GM21515 (cell line): ENCODE measurements at regions not wholly inside any gene's neighbourhood (a gene's known extent, or its start where the extent isn't known, plus 50 kb on each side); places are given as distances from the start of the nearest gene placed in this dataset.
"Not testable (repeated sequence)": the region's sequence is repeated elsewhere in the genome, so short reads cannot be mapped to it uniquely, and the experiment has no call there.

ENCODE experiments used
- ATAC-seq: cut with Tn5 transposase; IDR thresholded peaks from one replicate; pipeline ENCODE4 v1.9.1; 2021; ENCODE audit not compliant: unreplicated experiment

DNA sequence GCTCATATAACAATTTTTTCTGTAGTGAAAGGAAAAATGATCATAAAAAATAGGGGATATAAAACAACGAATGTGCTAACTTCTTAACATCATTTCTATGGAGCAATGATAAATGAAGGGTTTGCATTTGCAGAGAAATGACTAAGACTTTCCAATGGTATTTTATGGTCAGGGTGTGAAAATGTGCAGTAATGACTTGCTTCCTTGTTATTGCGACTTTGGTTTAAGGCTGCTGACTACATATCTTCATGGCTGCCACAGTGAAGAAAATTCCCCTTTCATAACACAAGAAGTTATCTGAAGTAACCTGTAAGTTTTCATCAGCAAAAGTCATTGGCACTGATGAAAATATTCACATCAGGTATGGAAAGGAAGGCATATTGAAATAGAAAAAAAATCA, 166.1 kb upstream of the NRG3 start:
- ATAC-seq: no peak

DNA sequence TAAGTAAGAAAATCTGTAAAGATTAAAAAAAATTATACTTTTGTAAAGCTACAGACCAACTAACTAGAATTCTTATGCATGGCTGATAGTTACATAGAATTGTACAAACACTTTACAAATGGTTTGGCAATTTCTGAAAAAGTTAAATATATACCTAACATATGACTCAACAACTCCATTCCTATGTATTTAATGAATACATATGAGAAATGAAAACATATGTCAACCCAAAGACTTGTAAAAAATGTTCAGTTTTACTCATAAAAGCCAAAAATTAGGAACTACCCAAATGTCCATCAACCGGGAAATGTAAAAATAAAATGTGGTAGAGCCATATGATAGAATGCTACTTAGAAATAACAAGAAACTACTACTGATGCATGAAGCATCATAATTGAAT, 152.6 kb upstream of the NRG3 start:
- no peak for ATAC-seq

DNA sequence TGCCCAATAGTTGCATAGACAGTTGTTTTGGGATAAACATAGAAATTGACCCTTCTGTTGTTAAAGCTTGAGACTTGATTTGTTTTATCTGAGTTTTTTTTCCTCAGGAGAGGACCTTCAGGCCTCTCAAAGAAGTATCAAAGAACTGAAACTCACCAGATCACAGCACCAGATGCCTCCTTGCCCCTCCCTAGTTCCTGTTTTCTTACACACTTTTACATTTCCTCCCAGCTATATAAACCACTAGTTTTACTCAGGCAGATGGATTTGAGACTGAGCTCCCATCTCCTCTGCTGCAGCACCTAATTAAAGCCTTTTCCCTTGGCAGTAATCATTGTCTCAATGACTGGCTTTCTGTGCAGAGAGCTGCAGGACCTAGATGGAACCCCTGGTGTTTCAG, 150.6 kb upstream of the NRG3 start:
- no peak for ATAC-seq

DNA sequence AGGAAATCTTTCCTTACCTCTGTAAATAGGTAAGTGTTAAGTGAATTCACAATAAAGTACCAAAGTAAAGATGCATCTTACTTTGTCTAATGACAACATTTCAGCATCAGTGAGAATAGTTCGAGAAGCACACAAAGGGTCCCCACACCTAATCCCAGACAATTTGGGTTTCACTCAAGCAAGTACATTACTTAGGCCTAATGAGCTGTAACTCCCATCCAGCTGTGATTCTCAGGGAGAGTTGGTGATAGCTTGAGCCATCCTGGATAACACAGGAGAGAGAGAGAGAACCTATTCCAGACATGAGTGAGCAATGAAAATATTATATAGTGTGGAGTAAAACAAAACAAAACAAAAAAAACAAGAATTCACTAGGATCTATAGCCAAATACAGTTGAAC, 149.1 kb upstream of the NRG3 start:
- ATAC-seq: no peak

DNA sequence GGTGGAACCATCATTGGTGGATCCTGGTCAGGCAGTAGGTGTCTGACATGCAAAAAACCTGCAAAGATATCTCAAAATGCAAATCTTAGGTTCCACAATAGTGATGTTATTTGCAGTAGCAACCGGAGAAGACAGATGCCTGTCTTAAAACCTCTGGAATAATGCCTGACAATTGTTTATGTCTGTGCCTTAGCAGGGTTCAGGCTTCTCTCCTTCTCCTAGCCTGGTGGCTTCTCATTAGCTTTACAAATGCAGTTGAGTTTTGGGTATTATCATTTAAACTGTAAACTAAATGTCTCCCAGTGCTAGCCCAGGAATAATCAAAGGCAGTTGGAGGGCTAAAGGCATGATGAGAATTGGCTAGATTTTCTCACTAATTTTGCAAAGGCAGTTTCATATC, 146.3 kb upstream of the NRG3 start:
- no peak for ATAC-seq

DNA sequence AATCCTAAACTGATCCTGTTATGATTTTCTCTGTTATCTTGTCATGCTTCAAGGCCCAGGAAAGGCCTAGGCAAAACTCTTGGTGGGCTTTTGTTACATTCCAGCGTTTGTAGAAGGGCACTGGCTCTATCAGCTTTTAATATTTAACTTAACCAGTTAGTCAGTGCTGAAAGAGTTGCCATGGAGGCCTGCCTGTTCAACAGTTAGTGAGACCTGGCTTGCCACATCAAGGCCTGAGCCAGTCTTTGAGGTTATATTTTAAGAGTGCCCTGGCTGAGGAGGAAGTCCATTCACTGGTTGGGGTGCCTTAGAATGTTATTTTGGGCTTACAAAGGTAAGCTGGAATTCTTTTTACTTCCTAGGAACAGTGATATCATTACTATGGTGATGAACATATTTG, 144.1 kb upstream of the NRG3 start:
- ATAC-seq: no peak

DNA sequence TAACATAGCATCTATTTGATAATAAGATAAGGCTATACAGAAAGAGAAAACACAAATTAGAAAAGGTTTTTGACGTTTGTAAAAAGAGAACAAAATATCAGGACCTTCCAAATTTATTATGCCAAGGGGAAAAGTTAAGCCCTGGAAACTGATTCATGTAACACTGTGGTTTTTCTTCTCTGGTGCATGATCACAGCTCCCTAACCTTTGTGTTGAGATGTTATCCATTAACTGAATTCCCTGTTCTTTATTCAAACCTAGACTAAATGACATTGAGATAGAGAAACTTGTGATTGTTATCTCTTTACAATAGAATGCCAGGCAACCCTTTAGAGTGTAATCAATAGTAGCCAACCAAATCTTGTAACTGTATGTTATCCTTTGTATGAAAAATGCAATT, 141.5 kb upstream of the NRG3 start:
- ATAC-seq: no peak

DNA sequence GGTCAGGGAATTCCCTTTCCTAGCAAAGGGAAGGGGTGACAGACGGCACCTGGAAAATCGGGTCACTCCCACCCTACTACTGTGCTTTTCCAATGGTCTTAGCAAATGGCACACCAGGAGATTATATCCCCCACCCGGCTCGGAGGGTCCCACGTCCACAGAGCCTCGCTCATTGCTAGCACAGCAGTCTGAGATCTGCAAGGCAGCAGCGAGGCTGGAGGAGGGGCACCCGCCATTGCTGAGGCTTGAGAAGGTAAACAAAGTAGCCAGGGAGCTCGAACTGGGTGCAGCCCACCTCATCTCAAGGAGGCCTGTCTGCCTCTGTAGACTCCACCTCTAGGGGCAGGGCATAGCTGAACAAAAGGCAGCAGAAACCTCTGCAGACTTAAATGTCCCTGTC, 139.8 kb upstream of the NRG3 start:
- ATAC-seq: not testable (repeated sequence)

DNA sequence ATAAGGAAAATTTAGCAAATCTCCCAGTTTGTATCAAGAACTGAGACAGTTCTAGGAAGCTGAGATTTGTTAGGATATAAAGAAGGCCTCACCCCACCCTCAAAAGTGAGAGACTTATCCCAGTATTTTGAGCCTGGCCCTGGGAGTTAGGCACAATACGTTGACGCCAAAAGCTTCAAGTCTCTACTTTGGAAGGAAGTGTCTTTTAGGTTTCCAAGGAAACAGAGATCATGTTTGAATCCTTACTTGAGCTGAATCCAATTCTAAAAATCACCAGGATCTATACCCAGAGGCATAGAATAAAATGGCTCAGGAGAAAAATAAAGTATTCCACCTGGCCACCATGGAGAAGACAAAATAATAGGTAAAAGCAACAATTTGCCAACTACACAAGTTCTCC, 115.9 kb upstream of the NRG3 start:
- ATAC-seq: no peak

DNA sequence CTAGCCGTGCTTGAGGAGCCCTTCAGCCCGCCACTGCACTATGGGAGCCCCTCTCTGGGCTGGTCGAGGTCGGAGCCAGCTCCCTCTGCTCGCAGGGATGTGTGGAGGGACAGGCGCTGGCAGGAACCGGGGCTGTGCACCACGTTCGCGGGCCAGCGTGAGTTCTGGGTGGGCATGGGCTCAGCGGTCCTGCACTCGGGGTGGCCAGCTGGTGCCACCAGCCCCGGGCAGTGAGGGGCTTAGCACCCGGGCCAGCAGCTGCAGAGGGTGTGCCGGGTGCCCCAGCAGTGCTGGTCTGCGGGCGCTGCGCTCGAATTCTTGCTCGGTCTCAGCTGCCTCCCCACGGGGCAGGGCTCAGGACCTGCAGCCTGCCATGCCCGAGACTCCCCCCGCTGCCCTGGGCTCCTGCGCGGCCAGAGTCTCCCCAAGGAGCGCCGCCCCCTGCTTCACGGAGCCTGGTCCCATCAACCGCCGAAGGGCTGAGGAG, 90.8 kb upstream of the NRG3 start:
- no peak for ATAC-seq

DNA sequence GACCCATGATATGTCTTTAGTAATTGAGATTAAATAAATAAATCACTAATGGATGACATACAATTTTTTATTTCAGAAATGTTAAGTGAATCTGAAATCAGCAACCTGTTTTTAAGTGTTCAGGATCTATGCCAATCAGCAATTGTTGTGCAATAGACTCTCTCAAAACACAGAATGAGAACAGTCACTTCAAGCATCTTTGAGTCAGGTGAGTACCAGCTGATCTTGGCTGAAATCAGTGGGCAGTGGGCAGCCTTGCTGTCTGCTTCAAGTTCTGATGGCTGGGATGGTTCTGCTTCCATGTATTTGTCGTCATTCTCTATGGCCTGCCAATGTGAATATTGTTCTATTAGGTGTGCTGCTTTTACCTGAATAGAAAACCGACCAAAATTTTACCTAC, 82.3 kb upstream of the NRG3 start:
- no peak for ATAC-seq

DNA sequence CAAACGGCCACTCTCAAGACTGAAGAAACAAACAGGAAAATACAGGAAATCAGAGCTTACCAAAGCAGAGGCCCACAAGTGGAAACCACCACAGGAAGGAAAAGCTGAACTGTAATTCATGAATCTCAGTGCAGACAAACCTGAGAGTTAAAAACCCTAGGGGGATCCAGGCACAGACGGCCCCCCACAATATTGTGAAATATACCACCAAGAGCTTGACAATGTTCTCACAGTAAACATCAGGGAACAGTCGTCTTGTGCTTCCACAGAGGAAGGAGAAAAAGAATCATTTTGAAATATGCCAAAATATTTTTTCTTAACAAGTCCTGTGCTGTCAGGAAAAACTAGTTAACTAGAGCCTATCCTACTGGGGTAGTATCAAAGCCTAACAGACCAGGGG, 68.2 kb upstream of the NRG3 start:
- no peak for ATAC-seq

DNA sequence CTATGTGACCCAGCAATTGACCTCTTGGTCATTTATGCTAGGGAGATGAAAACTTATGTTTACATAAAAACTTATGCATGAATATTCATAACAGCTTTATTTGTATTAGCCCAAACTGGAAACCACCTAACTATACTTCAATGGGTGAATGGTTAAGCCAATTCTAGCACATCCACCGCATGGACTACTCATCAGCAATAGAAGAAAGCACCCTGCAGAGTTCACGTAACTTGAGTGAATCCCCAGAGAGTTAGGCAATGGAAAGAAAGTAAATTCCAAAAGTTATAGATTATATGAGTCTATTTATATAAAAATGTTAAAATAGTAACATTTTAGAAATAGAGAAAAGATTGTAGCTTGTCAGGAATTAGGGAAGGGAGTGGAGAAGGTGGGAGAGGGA, 60.2 kb upstream of the NRG3 start:
- ATAC-seq: no peak

DNA sequence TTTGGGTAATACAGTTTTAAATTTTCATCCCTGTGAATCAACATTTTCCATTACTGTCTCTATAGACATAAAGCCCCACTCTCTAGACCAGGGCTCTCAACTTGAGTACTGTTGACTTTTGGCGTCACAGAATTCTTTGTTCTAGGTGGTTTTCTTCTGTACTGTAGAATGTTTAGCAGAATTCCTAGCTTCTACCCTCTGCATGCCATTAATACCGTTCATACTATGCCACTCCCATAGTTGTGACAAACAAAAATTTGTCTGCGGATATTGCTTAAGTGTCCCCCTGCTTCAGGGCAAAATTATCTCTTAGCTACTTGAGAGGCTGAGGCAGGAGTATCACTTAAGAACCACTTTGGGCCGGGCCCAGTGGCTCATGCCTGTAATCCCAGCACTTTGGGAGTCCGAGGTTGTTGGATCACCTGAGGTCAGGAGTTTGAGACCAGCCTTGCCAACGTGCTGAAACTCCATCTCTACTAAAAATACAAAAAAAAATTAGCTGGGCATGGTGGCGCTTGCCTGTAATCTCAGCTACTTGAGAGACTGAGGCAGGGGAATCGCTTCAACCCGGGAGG, 57.3 kb upstream of the NRG3 start:
- no peak for ATAC-seq

DNA sequence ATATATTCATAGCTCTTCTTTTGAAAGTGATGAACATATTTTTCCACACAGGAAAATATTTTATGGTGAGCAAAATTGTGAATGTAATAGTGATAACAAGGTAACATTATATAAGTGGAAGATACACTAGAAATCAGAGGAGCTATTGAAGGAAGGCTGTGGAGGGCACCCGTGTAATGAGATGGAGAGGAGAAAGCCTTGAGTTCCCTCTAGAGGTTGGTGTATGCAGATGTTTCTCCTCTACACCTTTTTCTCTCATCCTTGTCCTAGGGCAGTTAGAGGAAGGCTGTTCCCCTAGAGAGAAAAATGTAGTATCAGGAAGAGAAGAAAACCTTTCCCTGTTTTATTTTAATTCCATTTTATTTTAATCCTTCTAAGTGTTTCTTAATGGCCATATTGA, 54.6 kb upstream of the NRG3 start:
- no peak for ATAC-seq
